ENCODE measurements at regions not wholly inside any gene's neighbourhood (a gene's known extent, or its start where the extent isn't known, plus 50 kb on each side); places are given as distances from the start of the nearest gene placed in this dataset.

GRCh38 chr3:25119682-25120081 lies 308.4 kb upstream of the RARB start:
- Histone ChIP-seq H3K14ac (ENCODE audit: insufficient read length) (no peak overlapping the region), H3K9me3 (ENCODE audit: insufficient read depth in 2 of 2, low read depth in 1 of 2, low read length in 1 of 2) (no peaks in the 10 kb centered on the region), H3K79me2 (ENCODE audit: control insufficient read depth in 1 of 2, insufficient read depth in 2 of 2, low read length in 2 of 2) (no peaks in the 10 kb centered on the region), H4K91ac (replicated peaks; ENCODE audit: insufficient read length, low read length) (no peak overlapping the region), H3K18ac (ENCODE audit: extremely low read depth, low read length) (no peak overlapping the region), H2AK5ac (ENCODE audit: low read depth, low read length) (no peak overlapping the region), H4K5ac (ENCODE audit: insufficient read length, low read depth, low read length) (no peak overlapping the region), H3K4ac (replicated peaks; ENCODE audit: insufficient read length, low read depth, low read length) (no peak overlapping the region), H3K27me3 (replicated peaks in 1 of 4; ENCODE audit: control insufficient read depth in 3 of 4, extremely low read depth in 1 of 4, insufficient read depth in 3 of 4, low read length in 3 of 4) (no peaks in the 10 kb centered on the region), H2BK120ac (replicated peaks; ENCODE audit: low read depth, low read length) (no peak overlapping the region), H2BK20ac (ENCODE audit: low read length) (no peak overlapping the region), H4K20me1 (replicated peaks in 1 of 2; ENCODE audit: control insufficient read depth in 1 of 2, insufficient read depth in 2 of 2, low read length in 2 of 2) (peaks cover 0 to 2% of the 10 kb centered on the region in 2 experiments), H2BK15ac (ENCODE audit: low read length) (no peak overlapping the region), H3K79me1 (ENCODE audit: low read depth, low read length) (no peaks in the 10 kb centered on the region), H2BK12ac (ENCODE audit: low read depth, low read length) (no peak overlapping the region), H3K4me1 (replicated peaks in 1 of 4; ENCODE audit: control insufficient read depth in 3 of 4, insufficient read depth in 4 of 4, low read length in 3 of 4) (no peaks in the 10 kb centered on the region), H3K23me2 (ENCODE audit: low read depth, low read length) (no peaks in the 10 kb centered on the region), H3K27ac (ENCODE audit: low read depth, low read length) (no peak overlapping the region), H4K8ac (ENCODE audit: extremely low read depth, insufficient read depth, low read length) (no peak overlapping the region), H3K36me3 (ENCODE audit: control insufficient read depth in 2 of 4, insufficient read depth in 4 of 4, low read length in 3 of 4) (no peaks in the 10 kb centered on the region), H3K23ac (ENCODE audit: insufficient read length) (no peak overlapping the region), H3K4me2 (ENCODE audit: insufficient read depth in 1 of 2, low read depth in 2 of 2, low read length in 2 of 2) (no peak overlapping the region), H3K4me3 (ENCODE audit: extremely low read depth in 1 of 4, insufficient read depth in 2 of 4, low read depth in 3 of 4, low read length in 4 of 4) (no peak overlapping the region), H2BK5ac (ENCODE audit: low read depth, low read length) (no peak overlapping the region), H3K56ac (replicated peaks; ENCODE audit: insufficient read length, low read depth, low read length) (no peak overlapping the region), H3K9ac (replicated peaks in 1 of 4; ENCODE audit: extremely low read depth in 1 of 4, low read depth in 3 of 4, low read length in 3 of 4) (no peak overlapping the region), H2AFZ (ENCODE audit: low read length) (no peak overlapping the region)
- ChIA-PET CTCF (ENCODE audit: partially characterized antibody) (interaction anchor here (0.7 kb wide), 1 partner anchor 279 kb away, joined by 3 read pairs; no protein-coding TSS in a partner anchor), POLR2A (ENCODE audit: partially characterized antibody) (no interaction called here)
- no peak for FAIRE-seq
- no peak for DNase-seq (ENCODE audit: low read depth in 1 of 2, low spot score in 2 of 2)
- TF ChIP-seq E2F6 (IDR thresholded peaks at IDR 0.05) (no peak), POLR2A (IDR thresholded peaks at IDR 0.05; ENCODE audit: control extremely low read depth in 1 of 2, low read depth in 2 of 2, low read length in 2 of 2) (no peak), JUN (IDR thresholded peaks at IDR 0.05; ENCODE audit: low read depth, low read length) (no peak)
- 81% methylated on average over 1 of the region's 1 CpG; no CpG with 5 or more reads in 1 of the 2 experiments for WGBS, 2 experiments (ENCODE audit: extremely low coverage in 1 of 2, insufficient coverage in 1 of 2, insufficient read length in 1 of 2, insufficient replicate concordance in 2 of 2, low coverage in 1 of 2, low lambda C conversion rate in 2 of 2, missing lambda C conversion rate in 1 of 2)

Measured in H1 (cell line).